Ishikawa (cell line): ENCODE measurements at regions not wholly inside any gene's neighbourhood (a gene's known extent, or its start where the extent isn't known, plus 50 kb on each side); places are given as distances from the start of the nearest gene placed in this dataset.

ENCODE experiments used
- CEBPB ChIP-seq: IDR thresholded peaks from 2 replicates; pipeline ENCODE4 v1.6.1; 2012
- FOXM1 ChIP-seq: IDR thresholded peaks from 2 replicates; pipeline ENCODE4 v1.6.1; 2012; ENCODE audit warnings: low read depth, borderline replicate concordance
- NFIC ChIP-seq: IDR thresholded peaks from 2 replicates; pipeline ENCODE4 v1.6.1; 2012
- RAD21 ChIP-seq: IDR thresholded peaks from 2 replicates; pipeline ENCODE4 v1.6.1; 2012; ENCODE audit warnings: low read depth
- REST ChIP-seq: IDR thresholded peaks from 2 replicates; pipeline ENCODE4 v1.6.1; 2012; ENCODE audit warnings: low read depth, mild to moderate bottlenecking
- TAF1 ChIP-seq: IDR thresholded peaks from 2 replicates; pipeline ENCODE4 v1.6.1; 2012; ENCODE audit warnings: low read depth, mild to moderate bottlenecking
- TCF12 ChIP-seq: IDR thresholded peaks from 2 replicates; pipeline ENCODE4 v1.6.1; 2012; ENCODE audit warnings: low read depth

- TF ChIP-seq NFIC (no peak), REST (no peak), TCF12 (no peak), RAD21 (no peak), TAF1 (no peak), FOXM1 (no peak), CEBPB (no peak)
Measured at GRCh38 chr6:137413482-137413881, 80.7 kb downstream of the OLIG3 start.
